ENCODE measurements at regions not wholly inside any gene's neighbourhood (a gene's known extent, or its start where the extent isn't known, plus 50 kb on each side); places are given as distances from the start of the nearest gene placed in this dataset.
"Not testable (repeated sequence)": the region's sequence is repeated elsewhere in the genome, so short reads cannot be mapped to it uniquely, and the experiment has no call there.

DNA sequence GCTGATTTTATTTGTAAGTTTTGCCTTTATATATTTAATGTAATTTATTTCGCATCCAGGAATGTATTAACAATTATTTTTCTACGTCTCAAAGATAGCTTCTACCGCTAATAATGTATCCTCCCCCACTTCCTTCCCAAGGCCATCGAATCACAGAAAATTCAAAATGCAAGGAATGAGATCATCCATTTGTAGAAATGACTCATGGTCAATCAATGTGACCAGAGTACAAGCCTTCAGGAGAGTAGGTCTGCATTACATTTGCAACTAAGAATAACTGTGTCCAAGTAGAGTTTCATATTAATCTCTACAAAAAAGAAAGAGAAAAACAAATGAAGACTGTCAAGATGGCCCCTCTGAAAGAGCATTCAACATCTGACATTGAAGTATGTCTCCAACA, 205.9 kb upstream of the PHF14 start:
- Histone ChIP-seq H3K27ac (ENCODE audit: low read depth, low read length) (no peak overlapping the region), H3K36me3 (ENCODE audit: insufficient read depth, low read length) (no peaks in the 10 kb centered on the region)

DNA sequence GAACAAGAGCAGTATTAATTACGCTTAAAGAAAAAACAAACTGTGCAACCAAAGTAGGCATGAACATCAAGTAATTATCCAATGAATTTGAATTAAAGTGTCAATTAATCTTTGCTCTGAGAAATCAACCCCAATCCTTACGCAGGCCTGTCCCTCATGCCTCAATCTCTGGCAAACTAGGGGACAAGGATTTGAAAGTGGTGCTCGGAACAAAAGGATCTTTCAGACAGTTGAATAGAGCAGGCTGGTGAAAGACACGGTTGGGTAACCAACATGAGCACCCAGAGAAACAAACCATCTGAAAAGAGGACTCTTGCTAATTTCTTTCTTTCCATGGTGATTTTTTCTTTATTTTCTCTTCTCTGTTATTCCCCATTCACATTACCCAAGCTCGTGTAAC, 203.5 kb upstream of the PHF14 start:
- WGBS: 97% methylated on average over 5 of the region's 5 CpGs
- Histone ChIP-seq H3K27me3 (ENCODE audit: insufficient read depth, low read length) (no peaks in the 10 kb centered on the region), H3K4me1 (ENCODE audit: insufficient read depth, low read length) (no peaks in the 10 kb centered on the region), H3K4me3 (ENCODE audit: low read length) (no peak overlapping the region), H3K9me3 (ENCODE audit: insufficient read depth, low read depth, low read length) (no peaks in the 10 kb centered on the region), H3K9ac (ENCODE audit: low read depth, low read length) (no peak overlapping the region), H3K36me3 (ENCODE audit: insufficient read depth, low read length) (no peaks in the 10 kb centered on the region), H3K27ac (ENCODE audit: low read depth, low read length) (no peak overlapping the region)

More for the DNA sequence above, 205.9 kb upstream of the PHF14 start:
- no peaks in the 10 kb centered on the region for H3K4me1 ChIP-seq (ENCODE audit: insufficient read depth, low read length)
- WGBS: 96% methylated on average over 3 of the region's 4 CpGs
- H3K9ac ChIP-seq (ENCODE audit: low read depth, low read length): no peak overlapping the region
- H3K9me3 ChIP-seq (ENCODE audit: insufficient read depth, low read depth, low read length): no peaks in the 10 kb centered on the region
- no peaks in the 10 kb centered on the region for H3K27me3 ChIP-seq (ENCODE audit: insufficient read depth, low read length)
- H3K4me3 ChIP-seq (ENCODE audit: low read length): no peak overlapping the region

DNA sequence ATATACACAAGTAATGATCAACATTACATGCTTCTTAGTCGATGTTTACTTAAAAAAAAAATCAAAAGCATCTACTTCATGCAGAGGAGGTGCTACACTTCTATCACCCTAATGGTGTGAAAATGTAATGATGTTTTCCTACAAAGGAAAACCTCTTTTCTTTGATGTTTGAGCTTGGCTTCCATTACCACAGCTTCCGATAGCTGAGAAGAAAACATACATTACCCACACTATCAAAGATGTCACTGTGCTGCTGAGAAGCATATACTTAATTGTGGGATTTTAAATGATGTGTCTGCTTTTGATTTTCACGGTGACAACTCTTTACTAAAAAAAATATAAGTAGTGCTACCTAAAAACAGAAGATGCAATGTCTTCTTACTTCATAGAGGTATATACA, 200.2 kb upstream of the PHF14 start:
- Histone ChIP-seq H3K4me3 (ENCODE audit: low read length) (no peak overlapping the region), H3K4me1 (ENCODE audit: insufficient read depth, low read length) (no peaks in the 10 kb centered on the region), H3K36me3 (ENCODE audit: insufficient read depth, low read length) (no peaks in the 10 kb centered on the region), H3K27ac (ENCODE audit: low read depth, low read length) (no peak overlapping the region), H3K9me3 (ENCODE audit: insufficient read depth, low read depth, low read length) (no peaks in the 10 kb centered on the region), H3K27me3 (ENCODE audit: insufficient read depth, low read length) (no peaks in the 10 kb centered on the region), H3K9ac (ENCODE audit: low read depth, low read length) (no peak overlapping the region)
- 100% methylated on average over 1 of the region's 3 CpGs for WGBS

DNA sequence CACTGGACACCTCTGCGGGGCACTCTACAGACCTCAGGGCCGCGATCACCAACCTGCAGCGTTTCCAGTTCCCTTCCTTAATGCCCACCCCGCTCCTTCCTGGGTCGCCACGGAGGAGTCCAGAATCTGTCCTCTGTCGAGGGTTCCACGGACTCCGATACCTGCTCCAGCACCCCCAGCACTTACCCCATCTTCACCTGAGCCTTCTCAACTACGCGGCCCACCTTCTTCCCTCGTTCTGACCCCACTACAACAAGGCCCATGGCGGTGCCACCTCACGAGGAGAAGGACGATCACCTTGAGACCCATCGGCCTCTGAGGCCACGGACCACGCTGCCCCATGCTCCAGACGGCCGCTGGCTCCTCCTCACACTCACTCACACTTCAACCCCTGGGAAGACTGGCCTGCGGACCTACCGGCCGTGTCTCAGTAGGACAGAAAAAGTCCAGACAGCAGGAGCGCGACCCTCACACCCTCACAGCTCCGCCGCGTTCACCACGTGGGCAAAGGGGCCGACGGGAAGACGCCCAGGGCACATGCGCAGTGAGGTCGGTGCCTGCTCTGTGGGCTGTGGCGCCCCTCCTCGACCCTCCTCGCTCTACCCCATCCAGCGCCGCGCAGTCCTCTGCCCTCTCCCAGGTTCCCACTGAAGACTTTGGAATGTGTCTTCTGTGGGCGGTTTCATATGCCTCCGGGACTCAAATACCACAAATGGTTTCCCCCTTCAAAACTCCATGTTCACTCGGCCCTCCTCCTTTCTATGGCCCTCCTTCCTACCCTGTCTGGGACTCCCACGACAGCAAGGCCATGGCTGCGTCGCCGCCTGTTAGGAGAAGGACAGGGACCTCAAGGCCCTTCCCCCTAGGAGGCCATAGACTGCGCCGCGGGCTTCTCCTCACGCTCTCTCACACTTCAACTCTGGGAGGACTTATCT, 193.9 kb upstream of the PHF14 start:
- Histone ChIP-seq H3K9ac (ENCODE audit: low read depth, low read length) (no peak overlapping the region), H3K27ac (ENCODE audit: low read depth, low read length) (no peak overlapping the region), H3K36me3 (ENCODE audit: insufficient read depth, low read length) (no peaks in the 10 kb centered on the region), H3K4me1 (ENCODE audit: insufficient read depth, low read length) (no peaks in the 10 kb centered on the region), H3K4me3 (ENCODE audit: low read length) (no peak overlapping the region), H3K9me3 (ENCODE audit: insufficient read depth, low read depth, low read length) (no peaks in the 10 kb centered on the region), H3K27me3 (ENCODE audit: insufficient read depth, low read length) (no peaks in the 10 kb centered on the region)
- 96% methylated on average over 52 of the region's 52 CpGs for WGBS

DNA sequence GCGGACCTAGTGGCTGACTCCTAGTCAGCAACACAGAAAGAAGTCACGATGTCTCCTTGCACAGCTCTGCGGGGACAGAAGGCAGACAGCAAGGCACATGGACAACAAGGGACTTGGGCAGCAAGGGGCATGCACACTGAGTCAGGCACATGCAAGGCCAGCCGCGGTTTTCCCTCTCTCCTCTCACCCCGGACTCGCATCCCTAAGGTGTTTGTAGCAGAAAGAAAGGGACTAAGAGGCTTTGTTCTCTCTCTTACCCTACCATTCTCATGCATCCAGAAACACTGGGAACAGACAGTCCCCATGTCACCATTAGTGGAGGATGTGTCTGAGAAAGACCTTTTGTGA, 193.3 kb upstream of the PHF14 start:
- no peak overlapping the region for H3K4me3 ChIP-seq (ENCODE audit: low read length)
- no peak overlapping the region for H3K27ac ChIP-seq (ENCODE audit: low read depth, low read length)
- no peaks in the 10 kb centered on the region for H3K9me3 ChIP-seq (ENCODE audit: insufficient read depth, low read depth, low read length)
- no peak overlapping the region for H3K9ac ChIP-seq (ENCODE audit: low read depth, low read length)
- H3K36me3 ChIP-seq (ENCODE audit: insufficient read depth, low read length): no peaks in the 10 kb centered on the region
- no peaks in the 10 kb centered on the region for H3K4me1 ChIP-seq (ENCODE audit: insufficient read depth, low read length)
- H3K27me3 ChIP-seq (ENCODE audit: insufficient read depth, low read length): no peaks in the 10 kb centered on the region
- 93% methylated on average over 3 of the region's 7 CpGs for WGBS

DNA sequence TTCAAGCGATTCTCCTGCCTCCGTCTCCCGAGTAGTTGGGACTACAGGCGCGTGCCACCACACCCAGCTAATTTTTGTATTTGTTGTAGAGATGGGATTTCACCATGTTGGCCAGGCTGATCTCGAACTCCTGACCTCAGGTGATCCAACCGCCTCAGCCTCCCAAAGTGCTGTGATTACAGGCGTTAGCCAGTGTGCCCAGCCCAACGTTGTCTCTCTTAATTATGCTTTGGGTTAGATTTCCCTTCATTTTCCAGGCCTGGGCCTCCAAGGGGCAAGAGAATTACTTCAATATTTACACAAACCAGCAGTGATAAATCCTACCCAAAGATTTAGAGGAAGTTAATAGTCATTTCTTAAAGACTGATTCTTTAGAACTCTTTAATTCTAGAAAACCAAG, 186.7 kb upstream of the PHF14 start:
- 82% methylated on average over 8 of the region's 9 CpGs for WGBS
- H3K4me3 ChIP-seq (ENCODE audit: low read length); H3K27me3 ChIP-seq (ENCODE audit: insufficient read depth, low read length); H3K9me3 ChIP-seq (ENCODE audit: insufficient read depth, low read depth, low read length); H3K27ac ChIP-seq (ENCODE audit: low read depth, low read length); H3K4me1 ChIP-seq (ENCODE audit: insufficient read depth, low read length); H3K9ac ChIP-seq (ENCODE audit: low read depth, low read length); H3K36me3 ChIP-seq (ENCODE audit: insufficient read depth, low read length): not testable (repeated sequence)

DNA sequence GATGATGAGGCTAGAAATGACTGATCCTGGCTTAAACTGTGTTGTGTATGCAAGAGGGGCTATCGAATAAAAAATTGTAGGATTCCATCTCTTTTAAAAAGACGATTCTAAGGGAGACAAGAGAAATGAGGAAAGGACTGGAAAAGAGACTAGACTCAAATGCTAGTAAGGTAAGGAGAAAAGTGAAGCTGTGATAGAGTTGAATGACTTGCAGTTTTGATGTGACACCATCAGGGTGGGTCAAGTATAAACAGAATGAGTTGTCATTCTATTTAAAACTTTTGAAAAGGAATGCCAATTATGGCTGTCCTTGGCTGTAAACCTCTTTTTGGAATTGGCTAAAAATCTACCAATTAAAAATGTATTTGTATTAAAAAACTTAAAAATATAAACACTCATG, 184.5 kb upstream of the PHF14 start:
- no peak overlapping the region for H3K27ac ChIP-seq (ENCODE audit: low read depth, low read length)
- H3K4me3 ChIP-seq (ENCODE audit: low read length): no peak overlapping the region
- no peaks in the 10 kb centered on the region for H3K36me3 ChIP-seq (ENCODE audit: insufficient read depth, low read length)
- H3K4me1 ChIP-seq (ENCODE audit: insufficient read depth, low read length): no peaks in the 10 kb centered on the region
- WGBS: 92% methylated on average over 2 of the region's 2 CpGs
- no peak overlapping the region for H3K9ac ChIP-seq (ENCODE audit: low read depth, low read length)
- no peaks in the 10 kb centered on the region for H3K9me3 ChIP-seq (ENCODE audit: insufficient read depth, low read depth, low read length)
- no peaks in the 10 kb centered on the region for H3K27me3 ChIP-seq (ENCODE audit: insufficient read depth, low read length)

DNA sequence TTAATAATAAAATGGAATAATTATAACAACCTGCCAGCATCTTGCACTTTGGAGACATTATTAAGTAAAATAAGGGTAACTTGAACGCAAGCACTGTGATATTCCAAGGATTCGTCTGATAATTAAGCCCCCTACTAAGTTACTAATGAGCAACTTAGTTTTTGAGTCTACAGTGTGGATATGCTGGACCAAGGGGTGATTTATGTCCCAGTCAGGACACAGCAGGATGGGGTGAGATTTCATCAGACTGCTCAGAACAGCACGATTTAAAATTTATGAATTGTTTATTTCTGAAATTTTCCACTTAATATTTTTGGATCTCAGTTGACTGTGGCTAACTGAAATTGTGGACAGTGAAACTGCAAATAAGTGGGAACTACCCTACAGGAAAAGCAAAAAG, 182.8 kb upstream of the PHF14 start:
- Histone ChIP-seq H3K36me3 (ENCODE audit: insufficient read depth, low read length) (no peaks in the 10 kb centered on the region), H3K9ac (ENCODE audit: low read depth, low read length) (no peak overlapping the region), H3K27ac (ENCODE audit: low read depth, low read length) (no peak overlapping the region), H3K9me3 (ENCODE audit: insufficient read depth, low read depth, low read length) (no peaks in the 10 kb centered on the region), H3K4me1 (ENCODE audit: insufficient read depth, low read length) (no peaks in the 10 kb centered on the region), H3K27me3 (ENCODE audit: insufficient read depth, low read length) (no peaks in the 10 kb centered on the region), H3K4me3 (ENCODE audit: low read length) (no peak overlapping the region)
- 93% methylated on average over 3 of the region's 3 CpGs for WGBS

DNA sequence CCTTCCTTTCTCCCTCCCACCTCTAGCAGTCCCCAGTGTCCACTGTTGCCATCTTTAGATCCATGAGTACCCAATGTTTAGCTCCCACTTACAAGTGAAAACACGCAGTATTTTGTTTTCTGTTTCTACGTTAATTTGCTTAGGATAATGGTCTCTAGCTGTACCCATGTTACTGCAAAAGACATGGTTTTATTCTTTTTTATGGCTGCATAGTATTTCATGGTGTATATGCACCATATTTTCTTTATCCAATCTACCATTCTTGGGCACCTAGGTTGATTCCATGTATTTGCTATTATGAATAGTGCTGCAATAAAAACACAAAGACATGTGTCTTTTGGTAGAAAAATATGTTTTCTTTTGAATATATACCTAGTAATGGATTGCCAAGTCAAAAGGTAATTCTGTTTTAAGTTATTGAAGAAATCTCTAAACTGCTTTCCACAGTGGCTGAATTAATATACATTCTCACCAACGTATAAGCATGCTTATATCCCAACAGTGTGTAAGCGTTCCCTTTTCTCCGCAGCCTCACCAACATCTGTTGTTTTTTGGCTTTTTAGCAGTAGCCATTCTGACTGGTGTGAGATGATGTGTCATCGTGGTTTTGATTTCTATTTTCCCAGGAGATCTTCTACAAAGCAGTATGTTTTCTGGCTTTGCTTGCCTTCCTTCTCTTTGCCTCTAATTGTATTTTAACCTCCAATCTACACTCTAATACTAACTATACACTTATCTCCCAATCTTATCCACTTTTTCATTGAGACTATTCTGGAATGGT, 179.5 kb upstream of the PHF14 start:
- Histone ChIP-seq H3K4me1 (ENCODE audit: insufficient read depth, low read length) (no peaks in the 10 kb centered on the region), H3K4me3 (ENCODE audit: low read length) (no peak overlapping the region), H3K9me3 (ENCODE audit: insufficient read depth, low read depth, low read length) (no peaks in the 10 kb centered on the region), H3K9ac (ENCODE audit: low read depth, low read length) (no peak overlapping the region), H3K36me3 (ENCODE audit: insufficient read depth, low read length) (no peaks in the 10 kb centered on the region), H3K27me3 (ENCODE audit: insufficient read depth, low read length) (no peaks in the 10 kb centered on the region), H3K27ac (ENCODE audit: low read depth, low read length) (no peak overlapping the region)
- WGBS: 95% methylated on average over 5 of the region's 6 CpGs

DNA sequence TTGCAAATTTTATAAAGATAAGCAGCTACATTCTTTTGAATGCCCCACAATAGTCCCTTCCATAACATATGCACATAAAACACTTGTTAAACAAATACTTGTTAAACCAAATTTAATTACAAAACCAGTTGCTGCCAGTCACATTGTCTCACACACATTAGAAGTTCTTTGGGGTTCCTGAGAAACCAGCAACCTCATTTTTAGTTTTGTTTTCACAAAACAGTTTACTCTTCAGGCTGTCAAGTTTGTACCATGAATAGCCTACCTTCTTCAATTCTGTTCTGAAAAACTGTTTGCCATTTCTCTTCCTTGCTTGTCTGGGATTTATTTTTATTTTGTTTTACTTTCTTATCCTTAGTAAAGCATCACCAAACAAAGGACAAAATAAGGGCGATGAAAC, 176.5 kb upstream of the PHF14 start:
- no peak overlapping the region for H3K27ac ChIP-seq (ENCODE audit: low read depth, low read length)
- H3K9me3 ChIP-seq (ENCODE audit: insufficient read depth, low read depth, low read length): no peaks in the 10 kb centered on the region
- no peaks in the 10 kb centered on the region for H3K27me3 ChIP-seq (ENCODE audit: insufficient read depth, low read length)
- no peaks in the 10 kb centered on the region for H3K36me3 ChIP-seq (ENCODE audit: insufficient read depth, low read length)
- no peak overlapping the region for H3K4me3 ChIP-seq (ENCODE audit: low read length)
- H3K4me1 ChIP-seq (ENCODE audit: insufficient read depth, low read length): no peaks in the 10 kb centered on the region
- 91% methylated on average over 1 of the region's 1 CpG for WGBS
- no peak overlapping the region for H3K9ac ChIP-seq (ENCODE audit: low read depth, low read length)

DNA sequence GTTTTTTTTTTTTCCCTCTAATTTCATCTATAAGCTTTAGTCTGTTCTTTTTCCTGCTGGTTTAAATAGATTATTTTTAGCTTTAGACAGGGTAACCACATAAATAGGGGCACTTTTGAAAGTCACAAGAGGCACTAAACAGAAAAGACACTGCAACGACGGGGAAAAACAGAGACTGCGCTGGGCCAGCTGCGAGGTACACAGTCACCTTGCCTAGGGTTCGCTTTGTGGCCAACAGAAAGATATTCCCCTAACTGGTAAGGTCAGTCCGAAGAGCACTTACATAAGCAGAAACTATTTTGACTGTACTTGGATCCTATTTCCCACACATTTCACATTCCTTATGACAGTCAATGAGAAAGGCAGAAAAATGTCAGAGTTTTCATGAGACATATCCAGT, 175.6 kb upstream of the PHF14 start:
- H3K36me3 ChIP-seq (ENCODE audit: insufficient read depth, low read length): no peaks in the 10 kb centered on the region
- H3K4me3 ChIP-seq (ENCODE audit: low read length): no peak overlapping the region
- no peaks in the 10 kb centered on the region for H3K9me3 ChIP-seq (ENCODE audit: insufficient read depth, low read depth, low read length)
- H3K27me3 ChIP-seq (ENCODE audit: insufficient read depth, low read length): no peaks in the 10 kb centered on the region
- H3K4me1 ChIP-seq (ENCODE audit: insufficient read depth, low read length): no peaks in the 10 kb centered on the region
- no peak overlapping the region for H3K9ac ChIP-seq (ENCODE audit: low read depth, low read length)
- WGBS: 87% methylated on average over 6 of the region's 6 CpGs
- H3K27ac ChIP-seq (ENCODE audit: low read depth, low read length): no peak overlapping the region
